Heart right ventricle (tissue), 16 donors: ENCODE measurements at regions not wholly inside any gene's neighbourhood (a gene's known extent, or its start where the extent isn't known, plus 50 kb on each side); places are given as distances from the start of the nearest gene placed in this dataset.

Source experiments
- ATAC-seq, 8 donors: fragments of 200-7000 bp; cut with Tn5 transposase; one replicate each; pipeline ENCODE4 v1.9.1; 2020; ENCODE audit warnings: mild to moderate bottlenecking in 8 of 8, moderate library complexity in 8 of 8, moderate number of reproducible peaks in 1 of 8
- DNase-seq, 2 donors: peaks; one replicate each; pipeline ENCODE4 v3.0.0-alpha.2; 2020
- H3K27ac ChIP-seq, 10 donors: fragments of 200-600 bp; sonication (generic) in 2 of 10; one replicate each; pipeline versions ENCODE4 v1.5.0 to v1.8.0; 2020 to 2022; ENCODE audit warnings: mild to moderate bottlenecking in 3 of 10
- H3K27me3 ChIP-seq, 7 donors: fragments of 200-600 bp; one replicate each; pipeline ENCODE4 v1.8.0; 2021 to 2022; ENCODE audit warnings: mild to moderate bottlenecking in 2 of 7
- H3K36me3 ChIP-seq, 9 donors: fragments of 200-600 bp; sonication (generic) in 1 of 9; one replicate each; pipeline versions ENCODE4 v1.5.0 to v1.8.0; 2020 to 2022; ENCODE audit warnings: mild to moderate bottlenecking in 2 of 9
- H3K4me1 ChIP-seq, 9 donors: fragments of 200-600 bp; sonication (generic) in 1 of 9; one replicate each; pipeline versions ENCODE4 v1.5.0 to v1.8.0; 2020 to 2022; ENCODE audit warnings: mild to moderate bottlenecking in 4 of 9
- H3K4me3 ChIP-seq, 10 donors: fragments of 200-600 bp; sonication (generic) in 2 of 10; one replicate each; pipeline versions ENCODE4 v1.5.0 to v1.8.0; 2020 to 2022; ENCODE audit warnings: mild to moderate bottlenecking in 7 of 10, moderate library complexity in 2 of 10
- H3K9me3 ChIP-seq, 11 donors: fragments of 200-600 bp in 10 of 11; sonication (generic) in 2 of 11; one replicate each; pipeline versions ENCODE4 v1.5.0 to v1.8.0; 2013 to 2022; ENCODE audit warnings: mild to moderate bottlenecking in 2 of 11, control low read depth in 1 of 11, moderate library complexity in 1 of 11
- WGBS, 2 donors: extraction: QIAGEN DNeasy Blood & Tissue Kit; methylation state at CpG; one replicate each; pipeline ENCODE4 v1.1.7; 2013; ENCODE audit warnings: inconsistent platforms in 1 of 2; 5-methylcytosine and 5-hydroxymethylcytosine counted together
- intact Hi-C, 10 donors: fragments of 100-400 bp; cut with DNase I; formaldehyde crosslinking; loops; one replicate each; pipeline versions ENCODE4 v1.11.1 to v1.14.2; 2022
- TF ChIP-seq, protein P1 (sequence below), 9 donors: fragments of 200-600 bp; sonication (generic) in 2 of 9; IDR thresholded peaks; one replicate each; pipeline versions ENCODE4 v1.5.0 to v1.8.0; 2021 to 2022; ENCODE audit warnings: antibody characterized with exemption in 9 of 9, mild to moderate bottlenecking in 5 of 9, moderate library complexity in 1 of 9
- donor health status: Arrhythmogenic right ventricular cardiomyopathy.
- donor health status: ischemic (EF 13 %, LVEDD 7.1; RV severe dilation, severe dysfunction).
- donor health status: healthy with polysubstance abuse.
- donor health status: DM: no; HTN: yes; CAD: no.
- donor health status: DM: no; HTN: no; CAD: no.
- donor health status: ischemic (EF 25% LVEDD 6.9; RV normal size, moderate dysfunction).
- donor health status: ischemic (EF 25% LVEDD 5.7; RV mildly dilated, moderate dysfunction).
- donor health status: healthy.
- donor health status: DM: yes; HTN: yes; CAD: no.
- donor health status: Ischemic cardiomyopathy.
- donor health status: ischemic (EF 35%, LVEDD 5.7; RV mildly dilated, moderate dysfunction).
- donor health status: nonischemic (EF 11% LVEDD 7.7; RV severe dilation, severe dysfunction).
- donor health status: DM: yes; HTN: yes; CAD: no.
- donor health status: PGD.
- donor health status: ischemic (EF 29% LVEDD 5.4; RV normal size, mild dysfunction).
- donor health status: nonischemic (EF 23%, LVEDD 6.1; RV moderate dilation, normal function).

GRCh38 chr7:91353848-91354247, 89.6 kb downstream of the FZD1 start:
- WGBS, 2 donors: 68 to 78% methylated on average over 2 of the region's 2 CpGs
- peaks cover 0 to 4% (median 0%) of the 10 kb centered on the region in 7 donors for H3K27me3 ChIP-seq
- no peak overlapping the region for H3K27ac ChIP-seq
- intact Hi-C loops: no loop called here
- no peak for DNase-seq
- peaks cover 0 to 4% (median 3%) of the 10 kb centered on the region in 9 donors for H3K4me1 ChIP-seq
- H3K9me3 ChIP-seq: no peaks in the 10 kb centered on the region
- no peaks in the 10 kb centered on the region for H3K36me3 ChIP-seq
- TF ChIP-seq, protein P1, sequence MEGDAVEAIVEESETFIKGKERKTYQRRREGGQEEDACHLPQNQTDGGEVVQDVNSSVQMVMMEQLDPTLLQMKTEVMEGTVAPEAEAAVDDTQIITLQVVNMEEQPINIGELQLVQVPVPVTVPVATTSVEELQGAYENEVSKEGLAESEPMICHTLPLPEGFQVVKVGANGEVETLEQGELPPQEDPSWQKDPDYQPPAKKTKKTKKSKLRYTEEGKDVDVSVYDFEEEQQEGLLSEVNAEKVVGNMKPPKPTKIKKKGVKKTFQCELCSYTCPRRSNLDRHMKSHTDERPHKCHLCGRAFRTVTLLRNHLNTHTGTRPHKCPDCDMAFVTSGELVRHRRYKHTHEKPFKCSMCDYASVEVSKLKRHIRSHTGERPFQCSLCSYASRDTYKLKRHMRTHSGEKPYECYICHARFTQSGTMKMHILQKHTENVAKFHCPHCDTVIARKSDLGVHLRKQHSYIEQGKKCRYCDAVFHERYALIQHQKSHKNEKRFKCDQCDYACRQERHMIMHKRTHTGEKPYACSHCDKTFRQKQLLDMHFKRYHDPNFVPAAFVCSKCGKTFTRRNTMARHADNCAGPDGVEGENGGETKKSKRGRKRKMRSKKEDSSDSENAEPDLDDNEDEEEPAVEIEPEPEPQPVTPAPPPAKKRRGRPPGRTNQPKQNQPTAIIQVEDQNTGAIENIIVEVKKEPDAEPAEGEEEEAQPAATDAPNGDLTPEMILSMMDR (IDR thresholded peaks at IDR 0.05): no peak
- ATAC-seq: no peak
- no peak overlapping the region for H3K4me3 ChIP-seq

DNA sequence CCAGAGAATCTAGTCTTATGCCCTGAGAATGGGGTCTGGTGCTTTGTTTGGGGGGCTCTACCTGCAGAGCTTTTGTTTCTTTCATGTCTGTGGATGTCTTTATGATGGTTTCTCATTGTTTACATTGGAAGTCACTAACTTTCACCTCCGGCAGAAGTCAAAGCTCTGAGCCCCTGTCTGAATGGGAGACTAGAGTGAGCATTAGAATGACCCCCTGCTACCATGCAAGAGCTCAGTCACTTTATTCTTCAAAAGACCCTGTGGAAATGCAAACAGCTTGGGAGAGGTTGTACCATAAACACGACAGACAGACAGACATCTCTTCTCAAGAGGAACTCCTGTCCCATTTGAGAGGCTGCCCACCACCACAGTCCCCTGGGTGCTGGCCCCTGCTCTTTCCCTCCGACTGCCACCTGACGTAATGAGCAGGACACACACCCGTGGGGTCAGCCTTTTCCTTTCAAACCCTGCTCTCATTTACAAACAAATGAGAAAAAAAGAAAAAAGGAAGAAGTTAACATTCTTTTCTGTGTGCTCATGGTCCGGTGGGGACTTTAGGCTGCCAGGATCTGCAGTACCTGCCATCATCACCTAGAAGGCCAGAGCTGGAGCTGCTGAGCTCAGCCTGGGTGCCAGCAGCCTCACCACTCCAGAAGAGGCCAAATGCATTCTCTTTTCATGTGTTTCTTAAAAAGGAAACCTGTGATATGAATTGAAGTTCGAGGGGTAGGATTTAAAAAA, 91.6 kb downstream of the FZD1 start:
- intact Hi-C loops: no loop called here
- DNase-seq (no peak), ATAC-seq (no peak)
- Histone ChIP-seq H3K4me3 (no peak overlapping the region), H3K9me3 (no peaks in the 10 kb centered on the region), H3K36me3 (no peaks in the 10 kb centered on the region), H3K4me1 (no peaks in the 10 kb centered on the region), H3K27me3 (peaks cover 0 to 4% (median 0%) of the 10 kb centered on the region in 7 donors), H3K27ac (no peak overlapping the region)
- TF ChIP-seq, protein P1 (IDR thresholded peaks at IDR 0.05): no peak
- WGBS, 2 donors: 78 to 79% methylated on average over 7 of the region's 7 CpGs

- intact Hi-C loops: no loop called here
- no peak overlapping the region for H3K4me3 ChIP-seq
- TF ChIP-seq, protein P1 (IDR thresholded peaks at IDR 0.05): no peak
- no peaks in the 10 kb centered on the region for H3K9me3 ChIP-seq
- no peak overlapping the region for H3K27ac ChIP-seq
- ATAC-seq: no peak
- no peak for DNase-seq
- peaks cover 0 to 4% (median 0%) of the 10 kb centered on the region in 7 donors for H3K27me3 ChIP-seq
- H3K4me1 ChIP-seq: no peaks in the 10 kb centered on the region
- no peaks in the 10 kb centered on the region for H3K36me3 ChIP-seq
Observed at GRCh38 chr7:91356915-91357314, 92.7 kb downstream of the FZD1 start.

GRCh38 chr7:91357379-91357778, 93.1 kb downstream of the FZD1 start:
- ATAC-seq: no peak

More at GRCh38 chr7:91357379-91357778, 93.1 kb downstream of the FZD1 start:
- intact Hi-C loops: no loop called here
- Histone ChIP-seq H3K9me3 (no peaks in the 10 kb centered on the region), H3K36me3 (no peaks in the 10 kb centered on the region), H3K27me3 (peaks cover 0 to 4% (median 0%) of the 10 kb centered on the region in 7 donors), H3K27ac (no peak overlapping the region), H3K4me1 (no peaks in the 10 kb centered on the region), H3K4me3 (no peak overlapping the region)
- TF ChIP-seq, protein P1 (IDR thresholded peaks at IDR 0.05): no peak
- no peak for DNase-seq
- WGBS, 2 donors: 88 to 89% methylated on average over 1 of the region's 1 CpG
